ENCODE measurements at regions not wholly inside any gene's neighbourhood (a gene's known extent, or its start where the extent isn't known, plus 50 kb on each side); places are given as distances from the start of the nearest gene placed in this dataset.

DNA sequence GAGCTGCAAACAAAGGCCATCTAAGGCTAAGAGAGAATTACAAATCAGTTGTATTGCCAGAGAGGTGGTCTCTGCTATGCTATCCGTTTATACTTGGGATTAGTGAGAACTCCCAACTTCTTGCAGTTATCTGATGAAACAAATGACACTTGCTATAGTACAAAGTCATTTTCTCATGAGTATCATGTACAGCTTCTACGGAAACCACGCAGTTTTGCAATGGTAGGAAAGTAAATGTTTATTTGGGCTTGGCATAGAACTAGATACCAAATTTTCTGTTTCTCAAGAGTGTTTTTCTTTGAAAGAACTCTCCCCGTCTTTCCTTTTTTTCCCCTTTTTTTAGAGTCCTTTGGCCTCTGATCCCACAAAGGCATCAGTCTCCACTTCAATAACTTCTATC, 128.2 kb upstream of the ENPEP start:
- TF ChIP-seq SIN3A (IDR thresholded peaks at IDR 0.05; ENCODE audit: borderline replicate concordance, insufficient read depth, low read length) (no peak), POLR2AphosphoS5 (IDR thresholded peaks at IDR 0.05; ENCODE audit: low read depth, low read length) (no peak), TAF1 (IDR thresholded peaks at IDR 0.05; ENCODE audit: borderline replicate concordance, insufficient read depth, low read length) (no peak), FOXP2 (optimal IDR thresholded peaks at IDR 0.05; ENCODE audit: borderline replicate concordance, extremely low read depth, extremely low read length, insufficient read depth) (no peak)
- TF ChIP-seq, protein P1, sequence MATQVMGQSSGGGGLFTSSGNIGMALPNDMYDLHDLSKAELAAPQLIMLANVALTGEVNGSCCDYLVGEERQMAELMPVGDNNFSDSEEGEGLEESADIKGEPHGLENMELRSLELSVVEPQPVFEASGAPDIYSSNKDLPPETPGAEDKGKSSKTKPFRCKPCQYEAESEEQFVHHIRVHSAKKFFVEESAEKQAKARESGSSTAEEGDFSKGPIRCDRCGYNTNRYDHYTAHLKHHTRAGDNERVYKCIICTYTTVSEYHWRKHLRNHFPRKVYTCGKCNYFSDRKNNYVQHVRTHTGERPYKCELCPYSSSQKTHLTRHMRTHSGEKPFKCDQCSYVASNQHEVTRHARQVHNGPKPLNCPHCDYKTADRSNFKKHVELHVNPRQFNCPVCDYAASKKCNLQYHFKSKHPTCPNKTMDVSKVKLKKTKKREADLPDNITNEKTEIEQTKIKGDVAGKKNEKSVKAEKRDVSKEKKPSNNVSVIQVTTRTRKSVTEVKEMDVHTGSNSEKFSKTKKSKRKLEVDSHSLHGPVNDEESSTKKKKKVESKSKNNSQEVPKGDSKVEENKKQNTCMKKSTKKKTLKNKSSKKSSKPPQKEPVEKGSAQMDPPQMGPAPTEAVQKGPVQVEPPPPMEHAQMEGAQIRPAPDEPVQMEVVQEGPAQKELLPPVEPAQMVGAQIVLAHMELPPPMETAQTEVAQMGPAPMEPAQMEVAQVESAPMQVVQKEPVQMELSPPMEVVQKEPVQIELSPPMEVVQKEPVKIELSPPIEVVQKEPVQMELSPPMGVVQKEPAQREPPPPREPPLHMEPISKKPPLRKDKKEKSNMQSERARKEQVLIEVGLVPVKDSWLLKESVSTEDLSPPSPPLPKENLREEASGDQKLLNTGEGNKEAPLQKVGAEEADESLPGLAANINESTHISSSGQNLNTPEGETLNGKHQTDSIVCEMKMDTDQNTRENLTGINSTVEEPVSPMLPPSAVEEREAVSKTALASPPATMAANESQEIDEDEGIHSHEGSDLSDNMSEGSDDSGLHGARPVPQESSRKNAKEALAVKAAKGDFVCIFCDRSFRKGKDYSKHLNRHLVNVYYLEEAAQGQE (IDR thresholded peaks at IDR 0.05; ENCODE audit: insufficient read depth in 1 of 2, low read depth in 2 of 2, low read length in 2 of 2), result no peak

Measured in PFSK-1 (cell line).